ENCODE measurements at regions not wholly inside any gene's neighbourhood (a gene's known extent, or its start where the extent isn't known, plus 50 kb on each side); places are given as distances from the start of the nearest gene placed in this dataset.

DNA sequence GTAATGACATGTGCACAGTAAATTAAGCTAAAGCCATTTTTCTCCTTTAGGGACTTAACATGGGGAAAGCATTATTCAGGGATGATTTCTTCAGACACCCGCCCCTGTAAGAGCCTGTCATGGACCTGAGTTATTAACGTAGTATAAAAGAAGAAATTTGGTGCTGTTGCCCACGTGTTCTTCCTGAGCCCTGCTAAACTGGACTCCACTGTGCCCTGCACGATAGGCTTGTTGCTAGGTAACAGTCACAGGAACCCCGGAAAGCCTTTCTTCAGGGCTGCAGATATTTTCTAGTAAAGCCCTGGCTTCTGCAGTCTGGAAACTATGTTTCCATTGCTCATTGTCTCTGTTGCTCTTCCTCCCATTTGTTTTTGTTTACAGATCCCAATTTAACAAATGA is 157.9 kb downstream of the LRRC30 start:
- ATAC-seq (ENCODE audit: insufficient number of reproducible peaks, low FRiP score, low read depth) (no peak), DNase-seq (ENCODE audit: low spot score) (no peak)
- H3K9me3 ChIP-seq, result no peaks in the 10 kb centered on the region
- no peak overlapping the region for H3K27ac ChIP-seq
- TF ChIP-seq, protein P1, sequence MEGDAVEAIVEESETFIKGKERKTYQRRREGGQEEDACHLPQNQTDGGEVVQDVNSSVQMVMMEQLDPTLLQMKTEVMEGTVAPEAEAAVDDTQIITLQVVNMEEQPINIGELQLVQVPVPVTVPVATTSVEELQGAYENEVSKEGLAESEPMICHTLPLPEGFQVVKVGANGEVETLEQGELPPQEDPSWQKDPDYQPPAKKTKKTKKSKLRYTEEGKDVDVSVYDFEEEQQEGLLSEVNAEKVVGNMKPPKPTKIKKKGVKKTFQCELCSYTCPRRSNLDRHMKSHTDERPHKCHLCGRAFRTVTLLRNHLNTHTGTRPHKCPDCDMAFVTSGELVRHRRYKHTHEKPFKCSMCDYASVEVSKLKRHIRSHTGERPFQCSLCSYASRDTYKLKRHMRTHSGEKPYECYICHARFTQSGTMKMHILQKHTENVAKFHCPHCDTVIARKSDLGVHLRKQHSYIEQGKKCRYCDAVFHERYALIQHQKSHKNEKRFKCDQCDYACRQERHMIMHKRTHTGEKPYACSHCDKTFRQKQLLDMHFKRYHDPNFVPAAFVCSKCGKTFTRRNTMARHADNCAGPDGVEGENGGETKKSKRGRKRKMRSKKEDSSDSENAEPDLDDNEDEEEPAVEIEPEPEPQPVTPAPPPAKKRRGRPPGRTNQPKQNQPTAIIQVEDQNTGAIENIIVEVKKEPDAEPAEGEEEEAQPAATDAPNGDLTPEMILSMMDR (IDR thresholded peaks at IDR 0.05), result no peak
- H3K4me3 ChIP-seq, result no peak overlapping the region
- H3K27me3 ChIP-seq (replicated peaks; ENCODE audit: insufficient read depth), result no peaks in the 10 kb centered on the region
- H3K36me3 ChIP-seq, result no peaks in the 10 kb centered on the region
- no peaks in the 10 kb centered on the region for H3K4me1 ChIP-seq (ENCODE audit: control insufficient read depth in 1 of 2, low read depth in 2 of 2)

DNA sequence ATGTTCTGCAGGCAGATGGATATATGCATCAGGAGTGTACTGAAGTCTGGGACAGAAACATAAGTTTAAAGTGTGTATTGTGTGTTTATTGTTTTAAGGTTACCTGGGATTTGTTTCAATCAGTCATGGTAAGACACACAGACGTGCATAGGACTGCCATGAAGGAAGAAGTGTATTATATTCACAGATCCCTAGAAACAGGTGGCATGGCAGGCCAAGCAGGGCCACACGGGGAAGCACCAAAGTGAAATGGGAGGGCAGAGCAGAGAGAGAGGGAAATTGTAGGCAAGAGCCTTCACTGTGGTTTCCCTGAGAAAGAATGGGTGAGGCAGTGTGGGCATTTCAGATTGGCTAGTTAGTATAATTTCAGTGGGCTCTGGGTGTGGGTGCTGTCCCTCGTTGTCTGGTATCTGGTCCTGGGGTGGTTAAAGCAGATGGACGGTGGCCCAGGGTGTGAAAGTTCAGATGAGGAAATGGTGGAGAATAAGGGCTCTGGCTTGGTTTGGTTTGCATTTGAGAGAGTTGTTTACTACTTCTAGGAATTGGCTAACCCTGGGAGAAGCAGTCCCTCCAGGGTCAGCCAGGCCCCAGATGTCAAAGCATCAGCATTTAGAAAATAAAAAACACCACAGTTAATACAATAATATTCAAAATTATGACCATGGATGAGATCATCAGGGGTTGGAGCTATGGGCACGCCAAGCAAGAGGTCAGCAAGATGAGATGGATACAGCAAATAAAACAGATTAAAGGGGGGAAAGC is 160.0 kb downstream of the LRRC30 start:
- ATAC-seq (ENCODE audit: insufficient number of reproducible peaks, low FRiP score, low read depth), result no peak
- Histone ChIP-seq H3K4me3 (no peak overlapping the region), H3K27ac (no peak overlapping the region), H3K36me3 (no peaks in the 10 kb centered on the region), H3K9me3 (no peaks in the 10 kb centered on the region), H3K27me3 (replicated peaks; ENCODE audit: insufficient read depth) (no peaks in the 10 kb centered on the region), H3K4me1 (ENCODE audit: control insufficient read depth in 1 of 2, low read depth in 2 of 2) (no peaks in the 10 kb centered on the region)
- no peak for DNase-seq (ENCODE audit: low spot score)
- TF ChIP-seq, protein P1 (IDR thresholded peaks at IDR 0.05), result no peak

DNA sequence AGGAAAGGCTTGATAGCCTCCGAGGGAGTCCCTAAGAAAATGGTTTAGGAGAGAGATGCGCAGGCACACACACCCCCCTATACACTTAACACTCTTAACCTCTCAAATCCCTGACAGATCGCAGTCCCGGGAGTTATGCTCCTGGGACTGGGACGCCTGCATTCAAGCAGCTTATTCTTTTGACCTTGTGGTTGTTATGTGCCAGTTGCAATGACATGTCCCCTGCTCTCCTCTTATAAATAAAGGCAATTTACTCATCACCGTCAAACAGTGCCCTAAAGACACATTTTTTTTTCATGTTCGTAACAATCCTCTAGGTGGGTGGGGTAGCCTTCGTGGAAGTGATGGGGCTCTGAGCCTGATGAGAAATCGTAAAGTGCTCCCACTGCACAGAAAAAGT is 162.2 kb downstream of the LRRC30 start:
- DNase-seq (ENCODE audit: low spot score) (no peak), ATAC-seq (ENCODE audit: insufficient number of reproducible peaks, low FRiP score, low read depth) (no peak)
- Histone ChIP-seq H3K27me3 (replicated peaks; ENCODE audit: insufficient read depth) (no peaks in the 10 kb centered on the region), H3K9me3 (no peaks in the 10 kb centered on the region), H3K4me1 (ENCODE audit: control insufficient read depth in 1 of 2, low read depth in 2 of 2) (no peaks in the 10 kb centered on the region), H3K36me3 (no peaks in the 10 kb centered on the region), H3K27ac (no peak overlapping the region), H3K4me3 (no peak overlapping the region)
- TF ChIP-seq, protein P1 (IDR thresholded peaks at IDR 0.05), result no peak

DNA sequence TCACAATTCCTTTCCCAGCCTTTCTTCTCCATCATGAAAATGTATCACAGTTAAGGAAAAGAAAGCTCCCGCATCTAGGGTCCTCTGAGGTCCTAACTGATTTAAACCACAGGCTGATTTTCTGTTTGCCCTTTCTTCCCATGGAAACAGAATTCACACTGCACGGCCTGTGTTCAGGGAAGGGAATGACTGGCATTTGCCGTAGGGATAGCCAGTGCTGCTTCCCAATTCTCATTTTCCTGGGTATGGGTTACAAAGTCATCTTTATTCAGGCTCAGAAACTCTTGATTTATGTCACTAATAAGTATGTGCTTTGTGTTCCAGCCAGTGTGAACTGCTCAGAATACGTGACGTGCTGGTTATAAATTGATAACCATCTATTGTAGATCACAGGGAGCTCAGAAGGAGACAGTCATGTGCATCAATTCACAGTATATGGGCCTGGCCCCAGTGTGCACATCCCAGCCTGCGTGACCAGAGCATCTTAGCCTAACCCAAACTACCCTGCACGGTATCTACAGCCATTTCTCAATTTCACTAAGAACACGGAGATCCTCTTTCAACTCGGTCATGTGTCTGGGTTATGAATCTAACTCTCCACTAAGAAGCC is 163.3 kb downstream of the LRRC30 start:
- no peak for DNase-seq (ENCODE audit: low spot score)
- Histone ChIP-seq H3K4me1 (ENCODE audit: control insufficient read depth in 1 of 2, low read depth in 2 of 2) (no peaks in the 10 kb centered on the region), H3K9me3 (no peaks in the 10 kb centered on the region), H3K4me3 (no peak overlapping the region), H3K27me3 (replicated peaks; ENCODE audit: insufficient read depth) (no peaks in the 10 kb centered on the region), H3K36me3 (no peaks in the 10 kb centered on the region), H3K27ac (no peak overlapping the region)
- TF ChIP-seq, protein P1 (IDR thresholded peaks at IDR 0.05), result no peak
- no peak for ATAC-seq (ENCODE audit: insufficient number of reproducible peaks, low FRiP score, low read depth)

DNA sequence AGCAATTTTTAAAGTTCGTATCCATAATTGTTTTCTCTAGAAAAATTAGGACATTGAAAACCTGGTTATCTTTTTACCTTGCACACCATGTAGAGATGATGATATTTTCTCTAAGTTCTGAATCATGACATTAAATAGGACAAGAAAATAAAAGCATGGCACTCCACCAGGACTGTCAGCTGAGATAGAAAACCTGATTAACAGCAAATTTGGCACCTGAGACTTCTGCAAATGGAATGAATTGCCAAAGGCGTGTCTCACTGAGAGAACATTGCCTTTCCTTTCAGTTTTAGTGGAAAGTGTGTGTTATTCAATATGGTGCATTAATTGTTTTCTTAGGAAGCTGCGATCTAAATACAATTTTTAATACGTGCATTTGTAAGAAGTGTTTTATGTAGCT is 164.7 kb downstream of the LRRC30 start:
- Histone ChIP-seq H3K4me3 (no peak overlapping the region), H3K27me3 (replicated peaks; ENCODE audit: insufficient read depth) (no peaks in the 10 kb centered on the region), H3K9me3 (no peaks in the 10 kb centered on the region), H3K4me1 (ENCODE audit: control insufficient read depth in 1 of 2, low read depth in 2 of 2) (no peaks in the 10 kb centered on the region), H3K36me3 (no peaks in the 10 kb centered on the region), H3K27ac (no peak overlapping the region)
- ATAC-seq (ENCODE audit: insufficient number of reproducible peaks, low FRiP score, low read depth) (no peak), DNase-seq (ENCODE audit: low spot score) (no peak)
- TF ChIP-seq, protein P1 (IDR thresholded peaks at IDR 0.05), result no peak

All from thoracic aorta (tissue), 2 donors.